Activated effector memory CD4-positive, alpha-beta T cell treated with Interleukin-2 at 50 U/mL for 16 hours (primary cell): ENCODE measurements at regions not wholly inside any gene's neighbourhood (a gene's known extent, or its start where the extent isn't known, plus 50 kb on each side); places are given as distances from the start of the nearest gene placed in this dataset.
A peak's percentile ranks its signal among the peaks of the same experiment; 100 is the strongest.

Source experiments
- DNase-seq: peaks from one replicate; pipeline ENCODE4 v3.0.0-alpha.2; 2020

- no peak for DNase-seq
Observed at GRCh38 chr1:83670909-83671565, 327.9 kb downstream of the TTLL7 start.

- DNase-seq, result no peak
Observed at GRCh38 chr1:83641796-83642443, 357.0 kb downstream of the TTLL7 start.

- no peak for DNase-seq
Observed at GRCh38 chr1:83641206-83641658, 357.7 kb downstream of the TTLL7 start.

GRCh38 chr1:83639785-83640184, 359.1 kb downstream of the TTLL7 start:
- DNase-seq, result no peak

GRCh38 chr1:83637586-83637985, 361.3 kb downstream of the TTLL7 start:
- DNase-seq, result no peak

GRCh38 chr1:83637009-83637408, 361.9 kb downstream of the TTLL7 start:
- DNase-seq, result no peak

- DNase-seq, result no peak
Observed at GRCh38 chr1:83632906-83633305, 366.0 kb downstream of the TTLL7 start.

- DNase-seq, result no peak
Observed at GRCh38 chr1:83631851-83632250, 367.1 kb downstream of the TTLL7 start.

- DNase-seq, result no peak
Observed at GRCh38 chr1:83627045-83627444, 371.9 kb downstream of the TTLL7 start.

- no peak for DNase-seq
Observed at GRCh38 chr1:83626603-83627002, 372.3 kb downstream of the TTLL7 start.

- DNase-seq, result no peak
Observed at GRCh38 chr1:83625646-83626045, 373.3 kb downstream of the TTLL7 start.

- no peak for DNase-seq
Observed at GRCh38 chr1:83620016-83620415, 378.9 kb downstream of the TTLL7 start.

- DNase-seq, result no peak
Observed at GRCh38 chr1:83619170-83619896, 379.6 kb downstream of the TTLL7 start.

GRCh38 chr1:83617883-83618282, 381.0 kb downstream of the TTLL7 start:
- DNase-seq, result no peak

GRCh38 chr1:83615370-83615769, 383.6 kb downstream of the TTLL7 start:
- DNase-seq, result no peak

- no peak for DNase-seq
Observed at GRCh38 chr1:83606416-83606955, 392.4 kb downstream of the TTLL7 start.

GRCh38 chr1:83596331-83596730, 402.6 kb downstream of the TTLL7 start:
- DNase-seq, result no peak

- no peak for DNase-seq
Observed at GRCh38 chr1:83593073-83593472, 405.9 kb downstream of the TTLL7 start.

- no peak for DNase-seq
Observed at GRCh38 chr1:83588140-83588539, 410.8 kb downstream of the TTLL7 start.

- peak; percentile 20 for DNase-seq
Observed at GRCh38 chr1:83583351-83584014, 415.4 kb downstream of the TTLL7 start.

- no peak for DNase-seq
Observed at GRCh38 chr1:83581747-83582146, 417.2 kb downstream of the TTLL7 start.

- no peak for DNase-seq
Observed at GRCh38 chr1:83574791-83575190, 424.1 kb downstream of the TTLL7 start.

- DNase-seq, result no peak
Observed at GRCh38 chr1:83573776-83574175, 425.2 kb downstream of the TTLL7 start.
